ENCODE measurements at regions not wholly inside any gene's neighbourhood (a gene's known extent, or its start where the extent isn't known, plus 50 kb on each side); places are given as distances from the start of the nearest gene placed in this dataset.

- no peak for DNase-seq (ENCODE audit: low spot score)
- TF ChIP-seq CTCF (IDR thresholded peaks at IDR 0.05; ENCODE audit: extremely low read depth, missing control alignments): no peak
Measured at GRCh38 chr22:23522623-23523251, 57.4 kb downstream of the IGLL1 start.

GRCh38 chr22:23521441-23522113 is 58.5 kb downstream of the IGLL1 start:
- no peak for TF ChIP-seq CTCF (IDR thresholded peaks at IDR 0.05; ENCODE audit: extremely low read depth, missing control alignments)
- DNase-seq (ENCODE audit: low spot score): peak; percentile 93

GRCh38 chr22:23520863-23521440 is 59.1 kb downstream of the IGLL1 start:
- TF ChIP-seq CTCF (IDR thresholded peaks at IDR 0.05; ENCODE audit: extremely low read depth, missing control alignments): no peak
- DNase-seq (ENCODE audit: low spot score): no peak

DNA sequence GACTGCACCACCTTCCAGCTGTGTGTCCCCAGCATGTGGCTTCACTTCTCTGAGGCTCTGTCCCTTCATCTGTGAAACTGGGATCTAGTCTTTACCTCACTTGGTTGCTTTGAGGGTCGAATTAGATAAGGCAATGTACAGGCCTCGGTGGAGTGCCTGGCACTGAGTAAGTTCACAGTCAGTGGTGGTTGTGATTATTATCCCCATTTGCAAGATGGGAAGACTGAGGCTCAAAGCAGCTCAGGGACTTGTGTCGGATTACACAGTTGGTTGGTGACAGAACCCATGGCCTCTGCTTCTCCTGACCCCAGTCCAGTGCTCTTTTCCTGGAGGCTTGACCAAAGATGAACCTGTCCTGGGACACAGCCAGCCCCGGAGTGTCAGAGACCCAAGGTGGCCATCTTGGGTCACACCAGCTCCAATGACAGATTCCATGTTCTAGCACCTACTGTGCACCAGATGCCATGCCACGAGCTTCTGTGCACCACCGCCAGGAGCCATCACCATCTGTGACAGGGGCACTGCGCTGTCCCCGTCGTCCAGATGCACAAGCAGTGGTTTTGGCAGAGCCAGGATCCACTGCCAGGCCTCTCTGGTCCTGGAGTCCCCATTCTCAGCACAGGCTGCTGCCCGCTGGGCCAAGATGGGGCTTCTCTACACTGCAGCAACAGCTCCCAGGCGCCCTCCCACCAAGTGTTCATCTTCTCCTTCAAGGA is 60.5 kb downstream of the IGLL1 start:
- no peak for DNase-seq (ENCODE audit: low spot score)
- no peak for TF ChIP-seq CTCF (IDR thresholded peaks at IDR 0.05; ENCODE audit: extremely low read depth, missing control alignments)

DNA sequence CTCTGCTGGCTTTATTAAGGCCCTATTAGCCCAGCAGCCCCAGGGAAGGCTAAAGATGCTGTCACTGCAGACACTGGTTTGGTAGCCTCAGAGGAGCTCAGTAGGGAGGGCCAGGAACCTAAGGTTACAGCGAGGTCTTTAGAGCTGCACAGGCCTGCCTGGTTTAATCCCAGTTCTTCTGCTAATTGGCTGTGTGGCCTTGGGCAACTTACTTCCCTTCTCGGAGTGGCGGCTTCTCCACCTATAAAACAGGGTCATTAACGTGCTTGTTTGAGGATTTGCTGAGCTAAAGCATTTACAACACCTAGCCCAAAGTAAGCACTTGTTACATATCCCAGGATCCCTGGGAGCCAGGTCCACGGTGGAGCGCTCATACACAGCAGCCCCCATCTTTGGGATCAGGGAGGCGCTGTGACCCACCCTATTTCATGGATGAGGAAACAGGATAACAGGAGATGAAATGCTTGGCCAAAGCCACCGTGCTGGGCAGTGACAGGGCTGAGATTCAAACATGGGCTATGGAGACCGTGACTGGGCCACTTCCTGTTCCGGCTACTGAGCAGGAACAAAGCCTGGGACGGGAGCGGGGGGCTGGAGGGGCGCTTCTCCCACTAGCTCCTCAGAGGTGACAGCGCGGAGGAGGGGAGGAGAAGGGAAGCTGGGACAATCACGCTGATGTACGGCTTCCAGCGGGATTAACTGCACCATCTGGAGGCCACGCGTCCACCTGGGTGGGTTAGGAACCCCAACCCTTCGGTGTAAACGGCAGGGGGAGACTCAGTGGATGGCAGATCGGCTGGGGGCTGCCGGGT is 61.5 kb downstream of the IGLL1 start:
- no peak for DNase-seq (ENCODE audit: low spot score)
- no peak for TF ChIP-seq CTCF (IDR thresholded peaks at IDR 0.05; ENCODE audit: extremely low read depth, missing control alignments)

DNA sequence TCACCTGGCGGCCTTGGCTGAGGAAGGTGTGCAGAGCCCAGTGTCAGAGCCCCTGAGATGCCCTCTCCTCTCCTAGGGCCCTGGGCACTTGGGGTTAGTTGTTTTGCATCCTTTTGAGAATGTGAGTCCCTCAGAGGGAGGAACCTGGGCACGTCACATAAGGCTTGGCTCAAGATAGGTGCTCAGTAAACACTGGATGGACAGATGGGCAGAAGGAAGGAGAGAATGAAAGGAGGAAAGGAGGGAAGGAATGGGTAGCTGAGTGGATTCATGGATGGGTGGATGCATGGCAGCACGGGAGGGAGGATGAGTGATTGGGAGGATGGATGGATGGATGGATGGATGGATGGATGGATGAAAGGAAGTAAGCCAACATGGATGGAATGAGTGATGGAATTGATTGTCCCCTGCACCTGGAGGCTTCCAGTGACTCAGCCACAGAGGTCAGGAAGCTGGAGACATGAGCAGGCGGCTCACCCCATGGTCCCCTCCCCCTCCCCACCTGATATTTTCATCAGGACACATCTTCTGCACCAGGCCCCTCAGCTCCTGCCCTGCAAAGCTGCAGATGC is 62.2 kb downstream of the IGLL1 start:
- no peak for TF ChIP-seq CTCF (IDR thresholded peaks at IDR 0.05; ENCODE audit: extremely low read depth, missing control alignments)
- no peak for DNase-seq (ENCODE audit: low spot score)
